CD4-positive, alpha-beta T cell treated with Interferon gamma for 1 hour (primary cell): ENCODE measurements at regions not wholly inside any gene's neighbourhood (a gene's known extent, or its start where the extent isn't known, plus 50 kb on each side); places are given as distances from the start of the nearest gene placed in this dataset.
"Not testable (repeated sequence)": the region's sequence is repeated elsewhere in the genome, so short reads cannot be mapped to it uniquely, and the experiment has no call there.

Source experiments
- DNase-seq: peaks from one replicate; pipeline ENCODE4 v3.0.0-alpha.2; 2020

DNA sequence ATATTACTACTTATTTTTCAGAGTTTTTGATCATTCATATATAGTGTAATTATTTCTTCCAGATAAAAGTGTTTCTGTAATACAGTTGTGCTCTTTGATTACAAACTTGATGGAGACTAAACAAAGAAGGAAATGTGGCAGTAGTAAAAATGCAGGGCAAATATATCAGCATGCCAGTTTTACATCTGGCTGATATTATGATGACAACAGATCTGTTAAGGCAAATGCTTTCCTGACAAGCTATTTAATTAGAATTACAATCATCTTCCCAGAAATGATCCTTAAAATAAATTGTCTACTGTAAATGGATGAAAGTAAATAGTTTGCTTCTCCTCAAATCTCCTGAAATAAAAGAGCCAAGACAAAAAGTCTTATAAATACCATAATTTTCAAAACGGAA, 1659.8 kb downstream of the BRINP3 start:
- no peak for DNase-seq

GRCh38 chr1:188822248-188822647, 1655.4 kb downstream of the BRINP3 start:
- no peak for DNase-seq

DNA sequence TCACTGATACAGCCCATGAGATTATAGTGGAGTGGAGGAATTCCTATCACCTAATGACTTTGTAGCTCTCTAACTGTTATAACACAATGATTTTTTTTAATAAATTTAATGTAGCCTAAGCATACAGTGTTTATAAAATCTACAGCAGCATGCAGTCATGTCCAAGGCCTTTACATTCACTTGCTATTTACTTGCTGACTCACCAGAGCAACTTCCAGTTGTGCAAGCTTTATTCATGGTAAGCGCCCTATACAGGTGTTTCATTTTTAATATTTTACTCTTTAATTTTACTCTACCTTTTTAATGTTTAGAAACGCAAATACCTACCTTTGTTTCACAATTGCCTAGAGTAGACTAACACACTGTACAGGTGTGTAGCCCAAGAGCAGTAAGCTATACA, 1652.2 kb downstream of the BRINP3 start:
- DNase-seq: no peak

GRCh38 chr1:188826800-188827199, 1650.9 kb downstream of the BRINP3 start:
- DNase-seq: no peak

GRCh38 chr1:188827400-188827799, 1650.3 kb downstream of the BRINP3 start:
- no peak for DNase-seq

DNA sequence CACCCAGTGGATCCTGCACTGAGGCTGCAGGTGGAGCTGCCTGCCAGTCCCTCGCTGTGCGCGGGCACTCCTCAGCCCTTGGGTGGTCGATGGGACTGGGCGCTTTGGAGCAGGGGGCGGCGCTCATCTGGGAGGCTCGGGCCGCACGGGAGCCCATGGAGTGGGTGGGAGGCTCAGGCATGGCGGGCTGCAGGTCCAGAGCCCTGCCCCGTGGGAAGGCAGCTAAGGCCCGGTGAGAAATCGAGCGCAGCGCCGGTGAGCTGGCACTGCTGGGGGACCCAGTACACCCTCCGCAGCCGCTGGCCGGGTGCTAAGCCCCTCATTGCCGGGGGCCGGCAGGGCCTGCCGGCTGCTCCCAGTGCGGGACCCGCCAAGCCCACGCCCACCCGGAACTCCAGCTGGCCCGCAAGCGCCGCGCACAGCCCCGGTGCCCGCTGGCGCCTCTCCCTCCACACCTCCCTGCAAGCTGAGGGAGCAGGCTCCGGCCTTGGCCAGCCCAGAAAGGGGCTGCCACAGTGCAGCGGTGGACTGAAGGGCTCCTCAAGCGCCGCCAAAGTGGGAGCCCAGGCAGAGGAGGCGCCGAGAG, 1636.5 kb downstream of the BRINP3 start:
- DNase-seq: not testable (repeated sequence)

- no peak for DNase-seq
These were observed 1631.2 kb downstream of the BRINP3 start for GRCh38 chr1:188846468-188846867.

- DNase-seq: no peak
These were observed 1620.1 kb downstream of the BRINP3 start for GRCh38 chr1:188857526-188858087.

GRCh38 chr1:188867614-188868013, 1610.0 kb downstream of the BRINP3 start:
- no peak for DNase-seq

DNA sequence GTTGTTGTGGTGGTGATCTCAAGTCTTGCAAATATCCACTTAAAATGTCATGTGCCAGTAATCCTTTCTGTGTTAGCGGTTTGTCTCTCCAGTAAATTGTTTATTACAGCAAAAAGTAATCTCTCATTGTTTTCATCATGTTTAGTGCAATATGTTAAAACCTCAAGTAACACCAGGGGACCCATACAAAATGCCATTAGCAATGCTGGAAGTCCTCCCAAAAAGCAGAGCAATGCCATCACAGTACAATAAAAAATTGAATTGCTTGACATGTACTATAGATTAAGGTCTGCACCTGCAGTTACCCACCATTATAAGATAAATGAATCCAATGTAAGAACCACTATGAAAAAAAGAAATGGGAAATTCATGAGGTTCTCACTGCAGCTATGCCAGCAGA, 1606.5 kb downstream of the BRINP3 start:
- no peak for DNase-seq

DNA sequence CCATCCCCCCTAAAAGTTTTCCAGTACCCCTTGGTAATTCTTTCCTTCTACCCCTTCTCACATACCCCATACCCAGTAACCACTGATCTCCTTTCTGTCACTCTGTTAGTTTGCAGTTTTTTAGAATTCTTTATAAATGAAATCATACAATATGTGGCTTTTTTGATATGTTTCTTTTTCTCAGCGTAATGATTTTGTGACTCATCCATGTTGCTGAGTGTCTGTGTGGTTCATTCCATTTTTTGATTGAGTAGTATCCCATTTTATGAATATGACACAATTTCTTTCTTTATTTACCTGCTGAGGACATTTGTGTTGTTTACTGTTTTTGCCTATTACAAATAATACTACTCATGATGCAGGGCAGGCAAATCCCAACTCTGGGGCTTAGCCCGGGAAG, 1605.3 kb downstream of the BRINP3 start:
- no peak for DNase-seq

GRCh38 chr1:188877668-188878067, 1600.0 kb downstream of the BRINP3 start:
- no peak for DNase-seq

DNA sequence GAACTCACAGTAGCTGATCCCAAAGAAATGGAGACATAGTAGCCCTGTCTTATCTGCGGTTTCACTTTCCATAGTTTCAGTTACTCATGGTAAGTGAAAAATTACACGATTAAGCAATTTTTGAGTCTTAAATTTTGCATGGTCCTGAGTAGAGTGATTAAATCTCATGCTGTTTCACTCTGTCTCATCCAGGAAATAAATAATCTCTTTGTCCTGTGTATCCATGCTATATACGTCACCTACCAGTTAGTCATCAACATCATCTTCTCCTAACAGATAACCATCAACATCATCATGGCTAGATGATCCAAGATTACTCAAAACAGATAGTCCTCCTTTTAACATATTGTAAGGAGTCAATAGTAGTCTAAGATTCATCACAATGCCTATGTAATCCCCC, 1589.3 kb downstream of the BRINP3 start:
- DNase-seq: no peak

DNA sequence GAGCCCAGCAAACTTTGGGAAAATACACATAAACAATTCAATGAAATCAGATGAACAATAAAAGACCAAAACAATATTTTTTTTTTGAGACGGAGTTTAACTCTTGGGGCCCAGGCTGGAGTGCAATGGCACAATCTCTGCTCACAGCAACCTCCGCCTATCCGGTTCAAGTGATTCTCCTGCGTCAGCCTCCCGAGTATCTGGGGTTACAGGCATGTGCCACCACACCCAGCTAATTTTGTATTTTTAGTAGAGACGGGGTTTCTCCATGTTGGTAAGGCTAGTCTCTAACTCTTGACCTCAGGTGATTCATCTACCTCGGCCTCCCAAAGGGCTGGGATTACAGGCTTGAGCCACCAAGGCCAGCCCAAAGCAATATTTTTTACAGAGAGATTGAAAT, 1588.5 kb downstream of the BRINP3 start:
- no peak for DNase-seq

DNA sequence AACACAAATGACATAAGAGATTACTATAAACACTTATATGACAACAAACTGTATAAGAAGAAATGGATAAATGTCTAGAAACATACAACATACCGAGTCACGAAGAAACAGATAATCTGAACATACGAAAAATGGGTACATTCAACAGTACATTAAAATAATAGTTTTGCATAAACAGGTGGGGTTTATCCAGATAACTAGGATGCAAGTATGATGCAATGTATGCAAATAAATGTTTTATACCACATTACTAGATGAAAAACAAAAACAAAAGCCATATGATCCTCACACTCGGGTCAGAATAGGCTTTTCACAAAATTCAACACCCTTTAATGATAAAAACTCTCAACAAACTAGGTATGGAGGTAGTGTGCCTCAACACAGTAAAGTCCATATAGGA, 1585.7 kb downstream of the BRINP3 start:
- DNase-seq: no peak

- no peak for DNase-seq
These were observed 1582.1 kb downstream of the BRINP3 start for GRCh38 chr1:188895611-188896010.

DNA sequence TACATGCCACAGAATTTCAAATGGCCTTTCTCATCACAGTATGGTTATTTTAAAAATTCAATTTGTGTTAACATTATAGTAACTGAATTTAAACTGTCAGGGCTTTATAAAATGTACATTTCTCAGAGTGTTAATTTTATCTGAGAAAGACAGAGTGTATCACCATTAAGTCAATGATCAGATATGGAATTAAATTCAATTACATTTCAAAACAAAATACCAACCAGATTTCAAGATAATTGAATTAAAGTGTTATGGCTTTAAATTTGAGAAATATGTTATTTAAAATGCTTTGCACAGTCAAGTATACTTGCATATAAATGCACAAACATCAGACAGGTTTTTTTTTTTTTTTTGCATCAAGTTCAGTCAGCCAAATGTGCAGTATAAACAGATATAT, 1574.4 kb downstream of the BRINP3 start:
- no peak for DNase-seq

DNA sequence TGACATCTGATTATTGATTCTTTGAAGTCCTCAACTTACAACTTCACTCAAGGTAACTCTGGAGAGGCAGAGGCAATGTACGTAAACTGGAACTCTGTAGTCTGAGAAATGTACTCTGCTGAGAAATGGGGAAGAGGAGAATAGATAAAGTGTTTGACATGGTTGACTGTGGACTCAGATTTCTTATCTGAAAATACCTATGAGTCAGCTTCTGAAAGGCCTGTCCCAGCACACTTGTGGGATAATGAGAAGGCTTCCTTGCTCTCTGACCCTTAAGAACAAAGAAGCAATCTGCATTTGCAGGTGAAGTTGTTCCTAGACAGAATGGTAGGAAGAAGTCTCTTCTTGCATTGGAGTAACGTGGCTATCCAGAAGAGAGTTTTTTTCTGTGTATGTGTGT, 1573.5 kb downstream of the BRINP3 start:
- DNase-seq: no peak

DNA sequence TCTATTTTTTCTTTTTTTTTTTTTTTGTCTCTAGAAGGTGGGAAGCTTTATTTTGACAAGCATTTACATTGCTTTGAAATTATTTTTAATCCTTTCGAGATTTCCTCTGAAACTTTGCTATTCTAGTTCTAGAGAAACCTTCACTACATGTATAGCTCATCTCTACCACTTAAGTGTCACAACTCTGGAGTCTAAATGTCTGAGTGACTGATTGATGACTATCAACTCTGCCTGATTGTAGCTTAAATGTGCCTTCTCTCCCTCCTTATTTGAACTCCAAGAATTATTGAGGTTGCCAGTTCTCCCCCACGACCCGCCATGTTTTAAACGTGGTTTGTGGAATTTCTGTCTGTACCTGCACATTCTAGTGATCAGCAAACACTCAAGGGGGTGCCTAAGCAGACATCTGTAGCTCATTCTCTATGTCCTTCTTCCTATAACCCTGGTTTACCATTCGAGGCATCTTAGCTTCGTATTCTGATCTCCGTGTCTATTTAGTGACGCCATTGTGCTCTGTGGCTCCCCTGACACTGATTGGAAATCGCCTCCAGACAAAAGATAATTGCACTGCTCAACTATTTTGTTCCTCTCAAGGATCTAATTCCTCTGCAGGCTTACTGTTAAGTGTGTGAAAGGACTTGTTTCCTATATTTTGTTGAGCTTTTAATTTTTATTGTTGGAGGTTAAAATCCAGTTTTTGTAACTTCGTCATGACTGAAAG, 1570.6 kb downstream of the BRINP3 start:
- DNase-seq: no peak

DNA sequence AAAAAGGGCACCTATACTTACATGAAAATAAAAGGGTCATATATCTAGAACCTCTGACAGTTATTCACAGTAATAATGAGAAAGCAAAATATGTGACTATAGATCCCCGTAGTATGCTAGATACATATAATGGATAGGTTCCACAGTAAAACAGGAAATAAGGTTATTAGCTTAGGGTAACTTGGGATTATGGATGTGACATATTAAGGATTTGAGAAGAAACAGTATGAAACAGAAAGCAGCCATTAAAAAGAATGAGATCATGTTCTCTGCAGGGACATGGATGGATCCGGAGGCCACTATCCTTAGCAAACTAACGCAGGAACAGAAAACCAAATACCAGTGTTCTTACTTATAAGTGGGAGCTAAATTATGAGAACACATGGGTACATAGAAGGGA, 1547.3 kb downstream of the BRINP3 start:
- DNase-seq: no peak

DNA sequence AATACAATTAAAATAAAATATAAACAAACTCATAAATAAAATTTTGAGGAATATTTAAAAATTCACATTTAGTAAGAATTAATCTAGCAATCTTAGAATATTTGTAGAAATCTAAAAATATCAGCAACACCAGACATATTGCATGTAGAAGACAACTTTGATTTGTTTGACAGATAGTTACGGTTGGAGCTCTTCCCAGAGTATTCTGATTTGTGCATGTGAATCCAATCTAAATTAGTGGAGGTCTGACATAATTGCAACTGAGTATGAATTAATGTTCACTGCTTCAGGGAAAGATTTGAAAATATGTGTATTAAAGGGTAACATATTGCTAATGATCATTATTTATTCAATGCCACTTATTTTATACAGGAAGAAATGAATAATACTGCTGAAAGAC, 1546.2 kb downstream of the BRINP3 start:
- no peak for DNase-seq

GRCh38 chr1:188937965-188938551, 1539.6 kb downstream of the BRINP3 start:
- DNase-seq: no peak

- no peak for DNase-seq
These were observed 1535.7 kb downstream of the BRINP3 start for GRCh38 chr1:188941986-188942385.

- no peak for DNase-seq
These were observed 1528.0 kb downstream of the BRINP3 start for GRCh38 chr1:188949701-188950100.
